ENCODE measurements at regions not wholly inside any gene's neighbourhood (a gene's known extent, or its start where the extent isn't known, plus 50 kb on each side); places are given as distances from the start of the nearest gene placed in this dataset.

GRCh38 chr18:56246916-56247315 is 391.5 kb downstream of the TXNL1 start:
- no peaks in the 10 kb centered on the region for H3K9me3 ChIP-seq (ENCODE audit: low read length)
- no peaks in the 10 kb centered on the region for H3F3A ChIP-seq (ENCODE audit: insufficient read depth, low read length)
- no peaks in the 10 kb centered on the region for H4K20me1 ChIP-seq (ENCODE audit: insufficient read depth, low read length)
- H2AFZ ChIP-seq (ENCODE audit: low read length), result no peak overlapping the region
- H3K4me1 ChIP-seq (ENCODE audit: insufficient read depth, low read length, severe bottlenecking), result peaks cover 12% of the 10 kb centered on the region
- no peak overlapping the region for H3K4me2 ChIP-seq (ENCODE audit: low read length)
- no peak overlapping the region for H3K9ac ChIP-seq (ENCODE audit: low read length)
- H3K27ac ChIP-seq (ENCODE audit: low read depth, low read length, poor library complexity, severe bottlenecking), result no peak overlapping the region
- H3K9me2 ChIP-seq (ENCODE audit: low read depth, low read length), result no peaks in the 10 kb centered on the region
- H3K27me3 ChIP-seq (ENCODE audit: insufficient read depth, low read length), result no peaks in the 10 kb centered on the region
- TF ChIP-seq CTCF (IDR thresholded peaks at IDR 0.05; ENCODE audit: low read length) (no peak), EZH2 (IDR thresholded peaks at IDR 0.05; ENCODE audit: borderline replicate concordance, low read length) (no peak)
- H3K36me3 ChIP-seq (ENCODE audit: insufficient read depth, low read length), result no peaks in the 10 kb centered on the region
- H3K79me2 ChIP-seq (ENCODE audit: insufficient read depth, low read length), result no peaks in the 10 kb centered on the region
- no peak overlapping the region for H3K4me3 ChIP-seq (ENCODE audit: low read depth, low read length, poor library complexity, severe bottlenecking)

- H3F3A ChIP-seq (ENCODE audit: insufficient read depth, low read length), result no peaks in the 10 kb centered on the region
- no peaks in the 10 kb centered on the region for H4K20me1 ChIP-seq (ENCODE audit: insufficient read depth, low read length)
- H3K27me3 ChIP-seq (ENCODE audit: insufficient read depth, low read length), result no peaks in the 10 kb centered on the region
- H3K9me3 ChIP-seq (ENCODE audit: low read length), result no peaks in the 10 kb centered on the region
- no peak overlapping the region for H3K9ac ChIP-seq (ENCODE audit: low read length)
- TF ChIP-seq EZH2 (IDR thresholded peaks at IDR 0.05; ENCODE audit: borderline replicate concordance, low read length), result no peak
- TF ChIP-seq CTCF (IDR thresholded peaks at IDR 0.05; ENCODE audit: low read length), result no peak
- H3K4me1 ChIP-seq (ENCODE audit: insufficient read depth, low read length, severe bottlenecking), result peaks cover 12% of the 10 kb centered on the region
- H3K9me2 ChIP-seq (ENCODE audit: low read depth, low read length), result no peaks in the 10 kb centered on the region
- H3K36me3 ChIP-seq (ENCODE audit: insufficient read depth, low read length), result no peaks in the 10 kb centered on the region
- H3K27ac ChIP-seq (ENCODE audit: low read depth, low read length, poor library complexity, severe bottlenecking), result no peak overlapping the region
- no peak overlapping the region for H2AFZ ChIP-seq (ENCODE audit: low read length)
- no peaks in the 10 kb centered on the region for H3K79me2 ChIP-seq (ENCODE audit: insufficient read depth, low read length)
- no peak overlapping the region for H3K4me3 ChIP-seq (ENCODE audit: low read depth, low read length, poor library complexity, severe bottlenecking)
- no peak overlapping the region for H3K4me2 ChIP-seq (ENCODE audit: low read length)
These were observed 392.4 kb downstream of the TXNL1 start for GRCh38 chr18:56245866-56246580.

GRCh38 chr18:56240405-56240804 is 398.0 kb downstream of the TXNL1 start:
- H3F3A ChIP-seq (ENCODE audit: insufficient read depth, low read length), result no peaks in the 10 kb centered on the region
- H3K9ac ChIP-seq (ENCODE audit: low read length), result no peak overlapping the region
- H3K4me3 ChIP-seq (ENCODE audit: low read depth, low read length, poor library complexity, severe bottlenecking), result no peak overlapping the region
- no peaks in the 10 kb centered on the region for H4K20me1 ChIP-seq (ENCODE audit: insufficient read depth, low read length)
- H3K79me2 ChIP-seq (ENCODE audit: insufficient read depth, low read length), result no peaks in the 10 kb centered on the region
- peaks cover 7% of the 10 kb centered on the region for H3K4me1 ChIP-seq (ENCODE audit: insufficient read depth, low read length, severe bottlenecking)
- no peaks in the 10 kb centered on the region for H3K9me2 ChIP-seq (ENCODE audit: low read depth, low read length)
- no peak overlapping the region for H2AFZ ChIP-seq (ENCODE audit: low read length)
- H3K9me3 ChIP-seq (ENCODE audit: low read length), result no peaks in the 10 kb centered on the region
- no peak overlapping the region for H3K27ac ChIP-seq (ENCODE audit: low read depth, low read length, poor library complexity, severe bottlenecking)
- H3K4me2 ChIP-seq (ENCODE audit: low read length), result no peak overlapping the region
- no peaks in the 10 kb centered on the region for H3K36me3 ChIP-seq (ENCODE audit: insufficient read depth, low read length)
- no peaks in the 10 kb centered on the region for H3K27me3 ChIP-seq (ENCODE audit: insufficient read depth, low read length)
- TF ChIP-seq CTCF (IDR thresholded peaks at IDR 0.05; ENCODE audit: low read length), result no peak
- no peak for TF ChIP-seq EZH2 (IDR thresholded peaks at IDR 0.05; ENCODE audit: borderline replicate concordance, low read length)

Measured in OCI-LY1 (cell line).